GM12878 (cell line): ENCODE measurements at regions not wholly inside any gene's neighbourhood (a gene's known extent, or its start where the extent isn't known, plus 50 kb on each side); places are given as distances from the start of the nearest gene placed in this dataset.

Experiments
- CEBPB ChIP-seq, 2 experiments: fragments of 150-350 bp in 1 of 2; IDR thresholded peaks; 2 replicates each; pipeline ENCODE4 v1.6.1; 2012 to 2014; ENCODE audit warnings: low read depth in 2 of 2, low read length in 2 of 2, borderline replicate concordance in 1 of 2, inconsistent platforms in 1 of 2
- CHD1 ChIP-seq: IDR thresholded peaks from 2 replicates; pipeline ENCODE4 v1.6.1; 2012; ENCODE audit warnings: low read depth, low read length, improper control_type of control experiment
- IRF3 ChIP-seq: fragments of 450-650 bp; IDR thresholded peaks from 2 replicates; pipeline ENCODE4 v1.6.1; 2014; ENCODE audit warnings: mild to moderate bottlenecking
- MTA2 ChIP-seq: fragments of 450-650 bp; IDR thresholded peaks from 2 replicates; pipeline ENCODE4 v1.6.1; 2016; ENCODE audit warnings: low read depth, mild to moderate bottlenecking, moderate library complexity
- NFYB ChIP-seq: IDR thresholded peaks from 2 replicates; pipeline ENCODE4 v1.6.1; 2011; ENCODE audit warnings: low read depth, mild to moderate bottlenecking, low read length, improper control_type of control experiment, moderate library complexity; ENCODE audit not compliant: insufficient read depth
- NRF1 ChIP-seq: conservative IDR thresholded peaks from 2 replicates; pipeline ENCODE4 v1.6.1; 2011; ENCODE audit warnings: mild to moderate bottlenecking, low read depth, low read length, improper control_type of control experiment
- RB1 ChIP-seq: fragments of 450-650 bp; formaldehyde crosslinking; IDR thresholded peaks from 2 replicates; pipeline ENCODE4 v1.6.1; 2017; ENCODE audit warnings: mild to moderate bottlenecking, borderline replicate concordance
- SKIL ChIP-seq: fragments of 450-650 bp; IDR thresholded peaks from 2 replicates; pipeline ENCODE4 v1.6.1; 2017; ENCODE audit warnings: mild to moderate bottlenecking, low read depth, inconsistent platforms; ENCODE audit not compliant: poor library complexity, severe bottlenecking
- ZNF384 ChIP-seq: IDR thresholded peaks from 2 replicates; pipeline ENCODE4 v1.6.1; 2012; ENCODE audit warnings: low read depth, mild to moderate bottlenecking, low read length, improper control_type of control experiment, borderline replicate concordance
- ZNF687 ChIP-seq: fragments of 450-650 bp; IDR thresholded peaks from 2 replicates; pipeline ENCODE4 v1.6.1; 2017; ENCODE audit warnings: mild to moderate bottlenecking, moderate library complexity
- TF ChIP-seq, protein P1 (sequence below), 3 experiments: IDR thresholded peaks in 2 of 3; conservative IDR thresholded peaks in 1 of 3; 2 replicates each; pipeline ENCODE4 v1.5.1; 2011; ENCODE audit warnings: low read depth in 3 of 3, low read length in 3 of 3, mild to moderate bottlenecking in 3 of 3, control low read depth in 2 of 3, moderate library complexity in 2 of 3, inconsistent platforms in 1 of 3, mixed read lengths in 1 of 3; ENCODE audit not compliant: control insufficient read depth in 2 of 3, insufficient read depth in 1 of 3; ENCODE audit errors: extremely low read depth in 1 of 3
- TF ChIP-seq, protein P2 (sequence below): IDR thresholded peaks from 2 replicates; pipeline ENCODE4 v1.6.1; 2012; ENCODE audit warnings: improper control_type of control experiment, low read depth, low read length; ENCODE audit not compliant: insufficient replicate concordance

DNA sequence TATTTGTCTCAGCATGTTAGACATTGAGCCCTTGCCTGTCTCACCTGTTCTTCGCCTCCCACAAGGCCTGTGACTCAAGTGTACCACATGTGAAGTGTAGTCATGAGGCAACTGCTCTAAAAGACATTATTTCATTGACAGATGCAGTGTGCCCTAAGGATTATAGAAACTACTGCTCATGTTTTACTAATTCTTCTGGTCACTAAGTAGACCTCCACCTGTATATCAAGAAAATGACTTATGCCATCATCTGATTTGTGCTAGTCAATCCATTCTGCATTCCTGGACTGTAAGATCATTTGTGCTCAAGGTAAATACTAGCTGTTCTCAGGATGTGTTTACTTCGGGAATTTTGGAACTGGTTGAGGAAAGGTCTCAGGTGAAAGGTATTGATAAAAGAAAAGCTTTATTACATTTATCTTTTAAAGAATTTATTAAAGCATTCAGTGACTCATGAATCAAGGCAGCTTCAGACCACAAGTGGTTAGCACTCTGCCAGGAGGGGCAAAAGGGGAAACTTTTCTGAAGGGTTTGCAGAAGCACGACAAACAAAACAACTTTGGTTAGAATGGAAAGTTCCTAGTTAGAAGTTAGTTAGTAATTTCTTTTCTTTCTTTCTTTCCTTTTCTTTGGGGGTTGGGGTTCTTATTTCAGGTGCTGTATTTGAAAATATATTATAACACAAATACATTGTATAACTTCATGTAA, 465.3 kb upstream of the CBLB start (continued):
- TF ChIP-seq CHD1, result no peak
- TF ChIP-seq IRF3, result no peak
- no peak for TF ChIP-seq NFYB
- TF ChIP-seq ZNF384, result no peak
- no peak for TF ChIP-seq RB1
- peak; percentile 32 for TF ChIP-seq SKIL
- TF ChIP-seq MTA2, result peak; percentile 60
- TF ChIP-seq ZNF687, result no peak
- TF ChIP-seq, protein P1, sequence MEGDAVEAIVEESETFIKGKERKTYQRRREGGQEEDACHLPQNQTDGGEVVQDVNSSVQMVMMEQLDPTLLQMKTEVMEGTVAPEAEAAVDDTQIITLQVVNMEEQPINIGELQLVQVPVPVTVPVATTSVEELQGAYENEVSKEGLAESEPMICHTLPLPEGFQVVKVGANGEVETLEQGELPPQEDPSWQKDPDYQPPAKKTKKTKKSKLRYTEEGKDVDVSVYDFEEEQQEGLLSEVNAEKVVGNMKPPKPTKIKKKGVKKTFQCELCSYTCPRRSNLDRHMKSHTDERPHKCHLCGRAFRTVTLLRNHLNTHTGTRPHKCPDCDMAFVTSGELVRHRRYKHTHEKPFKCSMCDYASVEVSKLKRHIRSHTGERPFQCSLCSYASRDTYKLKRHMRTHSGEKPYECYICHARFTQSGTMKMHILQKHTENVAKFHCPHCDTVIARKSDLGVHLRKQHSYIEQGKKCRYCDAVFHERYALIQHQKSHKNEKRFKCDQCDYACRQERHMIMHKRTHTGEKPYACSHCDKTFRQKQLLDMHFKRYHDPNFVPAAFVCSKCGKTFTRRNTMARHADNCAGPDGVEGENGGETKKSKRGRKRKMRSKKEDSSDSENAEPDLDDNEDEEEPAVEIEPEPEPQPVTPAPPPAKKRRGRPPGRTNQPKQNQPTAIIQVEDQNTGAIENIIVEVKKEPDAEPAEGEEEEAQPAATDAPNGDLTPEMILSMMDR (IDR thresholded peaks at IDR 0.05 in 2 of 3, conservative IDR thresholded peaks at IDR 0.05 in 1 of 3; ENCODE audit: control insufficient read depth in 2 of 3, extremely low read depth in 1 of 3, insufficient read depth in 1 of 3, low read depth in 3 of 3, low read length in 3 of 3), result no peak
- no peak for TF ChIP-seq NRF1
- no peak for TF ChIP-seq CEBPB (IDR thresholded peaks at IDR 0.05; ENCODE audit: borderline replicate concordance in 1 of 2, low read depth in 2 of 2, low read length in 2 of 2)
- TF ChIP-seq, protein P2, sequence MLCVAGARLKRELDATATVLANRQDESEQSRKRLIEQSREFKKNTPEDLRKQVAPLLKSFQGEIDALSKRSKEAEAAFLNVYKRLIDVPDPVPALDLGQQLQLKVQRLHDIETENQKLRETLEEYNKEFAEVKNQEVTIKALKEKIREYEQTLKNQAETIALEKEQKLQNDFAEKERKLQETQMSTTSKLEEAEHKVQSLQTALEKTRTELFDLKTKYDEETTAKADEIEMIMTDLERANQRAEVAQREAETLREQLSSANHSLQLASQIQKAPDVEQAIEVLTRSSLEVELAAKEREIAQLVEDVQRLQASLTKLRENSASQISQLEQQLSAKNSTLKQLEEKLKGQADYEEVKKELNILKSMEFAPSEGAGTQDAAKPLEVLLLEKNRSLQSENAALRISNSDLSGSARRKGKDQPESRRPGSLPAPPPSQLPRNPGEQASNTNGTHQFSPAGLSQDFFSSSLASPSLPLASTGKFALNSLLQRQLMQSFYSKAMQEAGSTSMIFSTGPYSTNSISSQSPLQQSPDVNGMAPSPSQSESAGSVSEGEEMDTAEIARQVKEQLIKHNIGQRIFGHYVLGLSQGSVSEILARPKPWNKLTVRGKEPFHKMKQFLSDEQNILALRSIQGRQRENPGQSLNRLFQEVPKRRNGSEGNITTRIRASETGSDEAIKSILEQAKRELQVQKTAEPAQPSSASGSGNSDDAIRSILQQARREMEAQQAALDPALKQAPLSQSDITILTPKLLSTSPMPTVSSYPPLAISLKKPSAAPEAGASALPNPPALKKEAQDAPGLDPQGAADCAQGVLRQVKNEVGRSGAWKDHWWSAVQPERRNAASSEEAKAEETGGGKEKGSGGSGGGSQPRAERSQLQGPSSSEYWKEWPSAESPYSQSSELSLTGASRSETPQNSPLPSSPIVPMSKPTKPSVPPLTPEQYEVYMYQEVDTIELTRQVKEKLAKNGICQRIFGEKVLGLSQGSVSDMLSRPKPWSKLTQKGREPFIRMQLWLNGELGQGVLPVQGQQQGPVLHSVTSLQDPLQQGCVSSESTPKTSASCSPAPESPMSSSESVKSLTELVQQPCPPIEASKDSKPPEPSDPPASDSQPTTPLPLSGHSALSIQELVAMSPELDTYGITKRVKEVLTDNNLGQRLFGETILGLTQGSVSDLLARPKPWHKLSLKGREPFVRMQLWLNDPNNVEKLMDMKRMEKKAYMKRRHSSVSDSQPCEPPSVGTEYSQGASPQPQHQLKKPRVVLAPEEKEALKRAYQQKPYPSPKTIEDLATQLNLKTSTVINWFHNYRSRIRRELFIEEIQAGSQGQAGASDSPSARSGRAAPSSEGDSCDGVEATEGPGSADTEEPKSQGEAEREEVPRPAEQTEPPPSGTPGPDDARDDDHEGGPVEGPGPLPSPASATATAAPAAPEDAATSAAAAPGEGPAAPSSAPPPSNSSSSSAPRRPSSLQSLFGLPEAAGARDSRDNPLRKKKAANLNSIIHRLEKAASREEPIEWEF, result no peak
